ENCODE measurements at regions not wholly inside any gene's neighbourhood (a gene's known extent, or its start where the extent isn't known, plus 50 kb on each side); places are given as distances from the start of the nearest gene placed in this dataset.

- H3K4me1 ChIP-seq (ENCODE audit: insufficient read depth) = no peaks in the 10 kb centered on the region
- WGBS, 2 experiments (ENCODE audit: low coverage in 1 of 2, low lambda C conversion rate in 2 of 2, missing lambda C conversion rate in 2 of 2) = 41 to 48% methylated on average over 13 of the region's 13 CpGs
- DNase-seq = no peak
- no peaks in the 10 kb centered on the region for H3K27me3 ChIP-seq (replicated peaks; ENCODE audit: insufficient read depth)
- H3K9me2 ChIP-seq (ENCODE audit: insufficient read depth) = no peaks in the 10 kb centered on the region
- no peak overlapping the region for H3K9ac ChIP-seq
- no peaks in the 10 kb centered on the region for H4K20me1 ChIP-seq (ENCODE audit: insufficient read depth)
- H3K4me2 ChIP-seq (ENCODE audit: unreplicated experiment) = no peak overlapping the region
- in situ Hi-C loops (cut with MboI) = no loop called here
- H3K27ac ChIP-seq = no peak overlapping the region
- H3K9me3 ChIP-seq (ENCODE audit: low read depth) = no peaks in the 10 kb centered on the region
- TF ChIP-seq EZH2phosphoT487 (IDR thresholded peaks at IDR 0.05; ENCODE audit: insufficient read depth, low read depth) = no peak
- no peak for TF ChIP-seq EZH2 (IDR thresholded peaks at IDR 0.05; ENCODE audit: insufficient read depth, poor library complexity, severe bottlenecking)
- H3F3A ChIP-seq (ENCODE audit: insufficient read depth) = no peaks in the 10 kb centered on the region
- H3K4me3 ChIP-seq = no peak overlapping the region
- no peaks in the 10 kb centered on the region for H3K79me2 ChIP-seq (ENCODE audit: insufficient read depth)
- no peak overlapping the region for H2AFZ ChIP-seq
- H3K36me3 ChIP-seq (ENCODE audit: low read depth) = no peaks in the 10 kb centered on the region
Observed at GRCh38 chr19:29379257-29380021, 146.4 kb upstream of the VSTM2B start.

GRCh38 chr19:29380581-29380980, 145.2 kb upstream of the VSTM2B start:
- no peak for DNase-seq
- TF ChIP-seq EZH2phosphoT487 (IDR thresholded peaks at IDR 0.05; ENCODE audit: insufficient read depth, low read depth) (no peak), EZH2 (IDR thresholded peaks at IDR 0.05; ENCODE audit: insufficient read depth, poor library complexity, severe bottlenecking) (no peak)
- H3K4me2 ChIP-seq (ENCODE audit: unreplicated experiment) = no peak overlapping the region
- no peaks in the 10 kb centered on the region for H3K9me2 ChIP-seq (ENCODE audit: insufficient read depth)
- in situ Hi-C loops (cut with MboI) = no loop called here
- H3K27ac ChIP-seq = no peak overlapping the region
- H3K27me3 ChIP-seq (replicated peaks; ENCODE audit: insufficient read depth) = no peaks in the 10 kb centered on the region
- no peaks in the 10 kb centered on the region for H3K36me3 ChIP-seq (ENCODE audit: low read depth)
- 12 to 25% methylated on average over 5 of the region's 5 CpGs for WGBS, 2 experiments (ENCODE audit: low coverage in 1 of 2, low lambda C conversion rate in 2 of 2, missing lambda C conversion rate in 2 of 2)
- no peak overlapping the region for H2AFZ ChIP-seq
- H4K20me1 ChIP-seq (ENCODE audit: insufficient read depth) = no peaks in the 10 kb centered on the region
- no peaks in the 10 kb centered on the region for H3K9me3 ChIP-seq (ENCODE audit: low read depth)
- no peak overlapping the region for H3K9ac ChIP-seq
- no peaks in the 10 kb centered on the region for H3F3A ChIP-seq (ENCODE audit: insufficient read depth)
- no peaks in the 10 kb centered on the region for H3K4me1 ChIP-seq (ENCODE audit: insufficient read depth)
- H3K79me2 ChIP-seq (ENCODE audit: insufficient read depth) = no peaks in the 10 kb centered on the region
- no peak overlapping the region for H3K4me3 ChIP-seq

DNA sequence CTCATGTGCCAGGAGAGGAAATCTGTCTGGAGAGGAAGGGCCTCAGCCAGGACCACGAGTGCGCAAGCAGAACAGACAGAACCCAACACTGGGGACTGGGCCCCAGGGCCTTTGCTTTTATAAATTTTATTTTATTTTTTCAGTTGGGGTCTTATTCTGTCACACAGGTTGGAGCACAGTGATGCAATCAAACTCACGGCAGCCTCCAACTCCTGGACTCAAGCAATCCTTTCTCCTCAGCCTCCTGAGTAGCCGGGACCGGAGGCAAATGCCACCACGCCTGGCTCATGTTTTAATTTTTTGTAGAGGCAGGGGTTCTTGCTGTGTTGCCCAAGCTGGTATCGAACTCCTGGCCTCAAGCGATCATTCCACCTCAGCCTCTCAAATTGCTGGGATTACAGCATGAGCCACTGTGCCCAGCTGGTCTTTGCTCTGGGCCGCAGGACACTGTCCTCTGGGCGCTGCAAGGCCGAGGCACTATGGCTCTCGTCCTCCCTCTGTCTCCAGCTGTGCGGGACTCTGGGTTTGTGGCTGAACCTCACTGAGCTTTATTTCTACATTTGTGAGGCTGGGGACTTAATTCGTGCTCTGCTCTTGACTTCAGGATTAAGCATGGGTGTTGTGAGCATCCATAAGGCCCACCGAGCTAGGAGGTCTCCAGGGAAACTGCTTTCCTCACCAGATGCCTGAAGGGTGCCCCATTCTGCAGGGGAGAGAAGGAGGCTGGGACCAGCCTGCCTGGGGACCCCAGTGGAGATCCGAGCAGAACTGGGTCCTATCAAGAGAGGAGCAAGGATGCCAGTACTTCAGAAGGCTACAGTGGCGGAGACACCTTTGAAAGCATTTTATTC, 144.2 kb upstream of the VSTM2B start:
- 42 to 46% methylated on average over 17 of the region's 17 CpGs for WGBS, 2 experiments (ENCODE audit: low coverage in 1 of 2, low lambda C conversion rate in 2 of 2, missing lambda C conversion rate in 2 of 2)
- TF ChIP-seq EZH2phosphoT487 (IDR thresholded peaks at IDR 0.05; ENCODE audit: insufficient read depth, low read depth) (no peak), EZH2 (IDR thresholded peaks at IDR 0.05; ENCODE audit: insufficient read depth, poor library complexity, severe bottlenecking) (no peak)

DNA sequence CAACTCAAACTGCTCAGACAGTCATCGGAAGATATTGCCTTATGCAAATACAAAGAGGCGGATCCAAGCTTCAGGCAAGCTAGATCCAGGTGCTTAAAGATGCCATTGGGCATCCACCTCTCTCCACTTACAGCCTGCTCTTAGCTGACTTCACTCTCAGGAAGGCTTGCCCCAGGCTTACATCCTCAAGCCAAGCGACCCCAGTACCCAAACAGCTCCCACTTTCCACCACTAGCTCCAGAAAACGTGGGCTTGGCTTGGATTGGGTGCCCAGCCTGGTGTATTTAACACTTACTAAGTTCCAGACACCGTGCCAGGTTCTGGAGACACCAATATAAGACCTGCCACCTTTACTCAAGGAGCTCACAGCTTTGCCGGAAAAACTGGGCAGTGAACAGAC, 142.1 kb upstream of the VSTM2B start:
- TF ChIP-seq EZH2phosphoT487 (IDR thresholded peaks at IDR 0.05; ENCODE audit: insufficient read depth, low read depth) (no peak), EZH2 (IDR thresholded peaks at IDR 0.05; ENCODE audit: insufficient read depth, poor library complexity, severe bottlenecking) (no peak)
- 46 to 48% methylated on average over 6 of the region's 6 CpGs for WGBS, 2 experiments (ENCODE audit: low coverage in 1 of 2, low lambda C conversion rate in 2 of 2, missing lambda C conversion rate in 2 of 2)
- Histone ChIP-seq H3K27me3 (replicated peaks; ENCODE audit: insufficient read depth) (no peaks in the 10 kb centered on the region), H3K4me1 (ENCODE audit: insufficient read depth) (no peaks in the 10 kb centered on the region), H3K9ac (no peak overlapping the region), H3K27ac (no peak overlapping the region), H3K9me3 (ENCODE audit: low read depth) (no peaks in the 10 kb centered on the region), H3K9me2 (ENCODE audit: insufficient read depth) (no peaks in the 10 kb centered on the region), H3K79me2 (ENCODE audit: insufficient read depth) (no peaks in the 10 kb centered on the region), H4K20me1 (ENCODE audit: insufficient read depth) (no peaks in the 10 kb centered on the region), H3F3A (ENCODE audit: insufficient read depth) (no peaks in the 10 kb centered on the region), H2AFZ (no peak overlapping the region), H3K36me3 (ENCODE audit: low read depth) (no peaks in the 10 kb centered on the region), H3K4me3 (no peak overlapping the region), H3K4me2 (ENCODE audit: unreplicated experiment) (no peak overlapping the region)
- in situ Hi-C loops (cut with MboI) = no loop called here
- no peak for DNase-seq

More for the DNA sequence above, 144.2 kb upstream of the VSTM2B start:
- Histone ChIP-seq H3K9me3 (ENCODE audit: low read depth) (no peaks in the 10 kb centered on the region), H3K27me3 (replicated peaks; ENCODE audit: insufficient read depth) (no peaks in the 10 kb centered on the region), H3K4me2 (ENCODE audit: unreplicated experiment) (no peak overlapping the region), H3K9me2 (ENCODE audit: insufficient read depth) (no peaks in the 10 kb centered on the region), H3K9ac (no peak overlapping the region), H3K4me3 (no peak overlapping the region), H3K27ac (no peak overlapping the region), H3K79me2 (ENCODE audit: insufficient read depth) (no peaks in the 10 kb centered on the region), H3K36me3 (ENCODE audit: low read depth) (no peaks in the 10 kb centered on the region), H4K20me1 (ENCODE audit: insufficient read depth) (no peaks in the 10 kb centered on the region), H3K4me1 (ENCODE audit: insufficient read depth) (no peaks in the 10 kb centered on the region), H3F3A (ENCODE audit: insufficient read depth) (no peaks in the 10 kb centered on the region), H2AFZ (no peak overlapping the region)
- no peak for DNase-seq
- in situ Hi-C loops (cut with MboI) = no loop called here
